HG03521 (cell line): ENCODE measurements at regions not wholly inside any gene's neighbourhood (a gene's known extent, or its start where the extent isn't known, plus 50 kb on each side); places are given as distances from the start of the nearest gene placed in this dataset.
"Not testable (repeated sequence)": the region's sequence is repeated elsewhere in the genome, so short reads cannot be mapped to it uniquely, and the experiment has no call there.

Experiments used
- ATAC-seq: cut with Tn5 transposase; IDR thresholded peaks from one replicate; pipeline ENCODE4 v1.9.1; 2021; ENCODE audit warnings: mild to moderate bottlenecking, moderate library complexity; ENCODE audit not compliant: unreplicated experiment

DNA sequence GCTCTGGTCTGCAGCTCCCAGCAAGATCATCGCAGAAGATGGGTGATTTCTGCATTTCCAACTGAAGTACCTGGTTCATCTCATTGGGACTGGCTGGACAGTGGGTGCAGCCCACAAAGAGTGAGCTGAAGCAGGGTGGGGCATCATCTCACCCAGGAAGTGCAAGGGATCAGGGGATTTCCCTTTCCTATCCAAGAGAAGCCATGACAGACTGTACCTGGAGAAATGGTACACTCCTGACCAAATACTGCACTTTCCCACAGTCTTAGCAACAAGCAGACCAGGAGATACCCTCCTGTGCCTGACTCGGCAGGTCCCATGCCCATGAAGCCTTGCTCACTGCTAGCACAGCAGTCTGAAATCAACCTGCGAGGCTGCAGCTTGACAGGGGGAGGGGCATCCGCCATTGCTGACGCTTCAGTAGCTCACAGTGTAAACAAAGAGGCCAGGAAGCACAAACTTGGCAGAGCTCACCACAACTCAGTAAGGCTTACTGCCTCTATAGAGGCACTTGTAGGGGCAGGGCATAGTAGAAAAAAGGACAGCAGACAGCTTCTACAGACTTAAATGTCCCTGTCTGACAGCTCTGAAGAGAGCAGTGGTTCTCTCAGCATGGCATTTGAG, 60.5 kb downstream of the AREG start:
- ATAC-seq: not testable (repeated sequence)

DNA sequence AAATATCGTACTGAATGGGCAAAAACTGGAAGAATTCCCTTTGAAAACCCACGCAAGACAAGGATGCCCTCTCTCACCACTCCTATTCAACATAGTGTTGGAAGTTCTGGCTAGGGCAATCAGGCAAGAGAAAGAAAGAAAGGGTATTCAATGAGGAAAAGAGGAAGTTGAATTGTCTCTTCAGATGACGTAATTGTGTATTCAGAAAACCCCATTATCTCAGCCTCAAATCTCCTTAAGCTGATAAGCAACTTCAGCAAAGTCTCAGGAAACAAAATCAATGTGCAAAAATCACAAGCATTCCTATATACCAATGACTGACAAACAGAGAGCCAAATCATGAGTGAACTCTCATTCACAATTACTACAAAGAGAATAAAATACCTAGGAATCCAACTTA, 64.4 kb downstream of the AREG start:
- not testable (repeated sequence) for ATAC-seq

DNA sequence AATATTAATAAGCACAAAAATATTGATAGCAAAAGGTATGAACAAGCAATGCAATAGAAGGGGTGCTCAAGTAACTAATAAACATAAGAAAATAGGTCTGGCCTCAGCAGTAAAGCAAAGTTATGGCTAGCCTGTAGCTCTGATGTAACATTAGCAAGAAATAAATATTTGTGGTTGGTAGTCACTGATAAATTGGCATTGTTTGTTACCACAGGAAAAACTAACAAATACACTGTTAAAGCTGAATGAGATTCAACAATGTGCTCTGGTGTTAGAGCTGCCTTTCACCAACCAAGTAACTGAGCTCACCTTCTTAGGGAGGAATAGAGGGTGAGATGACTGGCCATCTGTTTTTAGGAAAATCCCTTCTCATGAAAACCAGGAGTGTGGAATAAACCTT, 71.4 kb downstream of the AREG start:
- ATAC-seq: no peak

DNA sequence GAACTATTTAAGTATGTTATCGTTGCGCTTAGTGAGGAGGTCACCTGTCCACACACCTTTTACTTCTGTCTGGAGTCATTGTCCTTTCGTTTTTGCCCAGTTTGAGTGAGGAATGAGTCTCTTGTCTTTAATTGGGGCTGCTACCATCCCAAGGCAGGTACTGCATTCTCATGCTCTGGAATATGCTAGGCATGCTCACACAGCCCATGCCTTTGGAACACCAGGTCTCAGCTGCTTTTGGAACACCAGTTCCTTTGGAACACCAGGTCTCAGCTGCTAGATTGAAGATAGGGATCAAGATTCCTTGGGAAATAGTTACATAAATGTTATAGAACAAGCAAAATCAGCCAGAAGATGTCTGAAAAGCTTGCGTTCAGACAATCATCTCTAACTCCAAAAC, 73.1 kb downstream of the AREG start:
- ATAC-seq: no peak

DNA sequence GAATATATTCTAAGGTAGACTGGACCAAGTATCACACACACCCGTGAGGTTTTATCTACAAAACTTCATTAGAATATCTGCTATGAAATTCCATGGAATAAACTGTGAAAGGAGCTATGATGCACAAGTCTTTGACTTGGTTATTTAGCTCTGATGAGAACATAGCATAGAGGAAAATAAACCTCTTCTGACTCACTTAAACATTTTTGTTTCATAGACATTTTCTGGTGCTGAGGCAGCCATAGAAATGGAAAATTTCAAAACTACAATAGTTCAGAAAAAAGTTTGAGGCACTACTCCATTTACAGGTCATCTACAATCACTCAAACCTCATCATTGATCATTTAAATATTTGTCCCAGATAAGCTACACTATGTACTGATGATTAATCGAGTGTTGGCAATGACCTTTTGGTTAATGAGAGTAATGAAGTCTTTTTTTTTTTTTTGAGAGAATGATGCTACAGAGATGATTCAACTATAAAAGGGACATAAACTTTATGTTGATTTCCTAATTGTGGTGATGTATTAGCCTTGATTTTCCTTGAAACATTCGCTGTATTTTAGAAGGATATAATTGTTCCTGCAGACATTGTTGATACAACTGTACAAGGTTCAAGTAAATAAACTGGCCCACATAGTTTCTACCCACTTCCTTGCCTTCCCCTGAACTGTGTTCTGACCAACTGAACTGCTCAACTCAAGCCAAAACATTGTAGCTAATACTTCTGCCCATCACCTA, 77.5 kb downstream of the AREG start:
- ATAC-seq: no peak

DNA sequence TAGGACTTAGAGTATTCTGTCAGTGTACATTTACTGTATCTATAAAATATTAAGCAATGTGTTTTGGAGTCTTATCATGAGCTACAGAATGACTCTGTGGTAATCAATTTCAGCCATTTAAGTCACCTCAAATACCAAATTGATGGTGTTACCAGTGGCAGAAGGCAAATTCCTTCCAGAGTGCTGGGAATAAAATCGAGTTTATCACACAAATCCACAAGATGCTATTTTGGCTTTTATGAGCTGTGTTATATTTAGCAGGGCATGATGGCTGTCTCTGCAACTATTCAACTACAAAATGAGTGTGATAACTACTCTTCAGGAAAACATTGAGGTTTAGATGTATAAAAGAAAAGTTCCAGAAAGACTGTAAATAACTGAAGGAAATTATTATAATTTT, 78.2 kb downstream of the AREG start:
- no peak for ATAC-seq

DNA sequence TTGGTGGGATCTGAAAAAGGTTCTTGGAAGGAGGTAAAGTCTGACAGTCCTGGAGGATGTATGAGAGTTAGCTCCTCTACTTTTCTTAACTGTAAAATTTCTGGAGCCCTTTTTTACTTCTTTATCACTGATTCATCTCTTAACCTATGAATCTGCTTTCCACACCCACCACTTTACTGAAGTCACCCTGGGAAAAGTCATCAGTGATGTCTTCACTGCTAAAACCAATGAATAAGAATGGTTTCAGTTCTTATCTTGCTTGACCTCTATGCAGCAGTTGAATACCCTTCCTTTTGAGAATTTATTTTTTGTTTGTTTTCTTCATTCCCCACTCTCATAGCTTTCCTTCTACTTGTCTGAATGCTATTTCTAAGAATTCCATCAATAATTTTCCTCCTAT, 80.0 kb downstream of the AREG start:
- no peak for ATAC-seq

DNA sequence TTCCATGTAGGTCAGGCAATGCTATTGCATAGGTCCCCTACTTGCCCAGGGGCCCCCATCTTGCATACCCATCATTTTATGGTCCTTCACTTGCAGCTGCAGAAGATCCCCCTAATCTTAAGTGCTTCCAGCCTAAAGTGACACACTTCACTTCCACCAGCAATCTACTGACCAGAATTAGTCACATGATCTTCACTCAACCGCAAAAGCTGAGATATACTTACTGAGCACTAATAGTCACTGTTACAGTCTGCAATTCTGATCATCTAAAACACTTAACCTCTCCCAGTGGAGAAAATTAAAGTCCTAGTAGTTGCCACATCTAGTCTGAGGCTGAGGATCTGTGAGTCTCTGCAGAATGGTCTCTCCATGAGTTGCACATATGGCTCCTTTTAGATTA, 82.1 kb downstream of the AREG start:
- ATAC-seq: no peak

DNA sequence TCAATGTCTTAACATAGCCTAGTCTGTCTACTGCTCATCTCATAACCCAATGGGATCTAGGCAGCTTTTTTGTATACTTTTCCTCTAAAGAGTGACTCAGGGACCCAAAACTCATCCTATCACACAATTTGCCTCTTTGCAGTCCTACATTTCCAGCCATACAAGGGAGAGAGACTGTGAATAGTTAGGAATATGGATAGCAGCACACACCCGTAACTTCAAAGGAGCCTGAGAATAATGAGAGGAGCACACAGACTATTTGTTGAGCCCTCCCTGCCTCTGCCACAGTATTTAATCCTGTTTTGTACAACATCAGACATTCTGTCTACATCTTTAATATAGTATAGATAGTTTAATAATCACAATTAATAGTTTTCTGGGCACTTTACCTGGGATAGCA, 83.2 kb downstream of the AREG start:
- ATAC-seq: no peak

DNA sequence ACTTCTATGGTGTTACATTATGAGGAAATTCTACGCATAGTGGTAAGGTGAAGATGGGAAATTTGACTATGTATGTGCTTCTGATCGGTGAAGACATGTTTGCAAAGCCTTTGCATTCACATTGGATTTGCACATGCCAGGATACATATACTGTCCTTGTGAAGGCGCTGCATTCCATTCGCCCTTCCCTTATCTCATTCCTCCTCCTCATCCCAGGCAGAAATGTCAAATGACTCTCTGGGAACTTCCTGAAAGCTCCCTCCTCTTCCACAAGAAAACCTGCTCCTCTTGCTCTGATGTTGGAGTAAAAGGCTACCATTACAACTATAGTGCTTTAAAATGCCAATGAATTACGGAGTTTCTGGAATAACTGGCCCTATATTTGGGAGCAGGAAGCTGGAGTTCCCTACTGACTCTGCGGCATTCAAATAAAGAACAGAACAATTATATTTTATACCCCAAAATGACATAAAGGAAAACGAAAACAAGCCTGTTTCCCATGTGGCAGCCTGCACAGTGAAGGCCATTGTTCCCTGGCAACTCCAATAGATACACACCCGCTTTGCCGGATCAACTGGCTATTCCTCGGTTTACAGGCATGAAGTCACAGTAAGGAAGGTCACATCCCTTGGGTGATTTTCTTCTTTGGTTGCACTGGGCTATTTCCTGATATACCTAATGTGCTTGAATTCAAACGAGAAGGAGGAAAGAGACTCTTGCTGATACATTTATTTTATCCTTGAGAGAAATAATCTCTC, 84.5 kb downstream of the AREG start:
- no peak for ATAC-seq

DNA sequence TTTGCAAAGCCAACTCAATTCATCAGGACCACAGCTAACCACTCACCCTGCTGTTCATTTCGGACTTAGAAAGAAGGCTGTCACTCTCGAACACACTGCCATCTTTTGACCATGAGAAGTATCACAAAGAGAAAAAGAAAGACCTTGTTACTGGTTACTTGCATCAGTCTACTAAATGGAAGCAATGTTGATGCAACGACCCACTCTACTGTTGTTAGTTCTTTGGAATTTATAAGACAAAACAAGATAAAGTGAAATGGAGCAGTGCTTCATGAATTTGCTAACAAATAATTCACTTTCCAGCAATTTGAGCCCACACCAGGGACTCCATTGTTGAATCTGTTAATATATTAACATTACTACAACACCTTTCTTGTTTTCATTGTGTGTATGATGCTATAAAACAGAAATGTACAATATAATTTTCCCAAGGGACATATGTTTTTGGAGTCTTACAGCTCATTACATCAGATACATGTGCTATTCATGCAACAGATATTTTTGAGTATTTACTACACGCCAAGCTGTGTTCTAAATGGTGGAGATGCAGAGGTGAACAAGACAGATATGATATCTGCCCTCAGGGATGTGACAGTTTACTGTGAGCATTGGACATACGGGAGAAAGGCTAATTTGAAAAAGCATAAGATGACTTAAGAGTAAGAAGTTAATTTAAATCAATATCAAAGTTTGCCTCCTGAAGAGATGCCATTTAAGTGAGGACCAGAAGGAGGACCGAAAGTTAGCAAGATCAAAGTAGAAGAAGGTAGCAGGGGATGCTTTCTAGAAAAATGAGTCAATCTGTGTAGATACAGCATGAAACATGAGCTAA, 87.2 kb downstream of the AREG start:
- peak; percentile 80 for ATAC-seq

DNA sequence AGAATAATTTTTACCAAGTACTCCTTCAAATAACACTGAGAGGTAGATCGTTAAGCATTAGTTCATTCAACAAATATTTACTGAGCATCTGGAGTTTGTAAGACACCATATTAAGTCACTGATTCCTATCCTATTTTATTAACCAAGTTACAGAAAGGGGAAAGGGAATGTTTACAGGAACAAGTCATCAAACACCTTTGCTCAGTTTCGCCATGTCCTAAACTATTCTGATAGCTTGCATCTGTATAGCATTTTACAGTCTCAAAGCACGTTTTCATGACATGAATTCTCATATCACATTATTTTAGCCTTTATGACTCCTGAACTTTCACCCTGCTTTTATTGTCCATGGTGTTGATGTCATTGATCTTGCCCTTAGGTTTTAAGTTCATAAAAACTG, 89.2 kb downstream of the AREG start:
- no peak for ATAC-seq

DNA sequence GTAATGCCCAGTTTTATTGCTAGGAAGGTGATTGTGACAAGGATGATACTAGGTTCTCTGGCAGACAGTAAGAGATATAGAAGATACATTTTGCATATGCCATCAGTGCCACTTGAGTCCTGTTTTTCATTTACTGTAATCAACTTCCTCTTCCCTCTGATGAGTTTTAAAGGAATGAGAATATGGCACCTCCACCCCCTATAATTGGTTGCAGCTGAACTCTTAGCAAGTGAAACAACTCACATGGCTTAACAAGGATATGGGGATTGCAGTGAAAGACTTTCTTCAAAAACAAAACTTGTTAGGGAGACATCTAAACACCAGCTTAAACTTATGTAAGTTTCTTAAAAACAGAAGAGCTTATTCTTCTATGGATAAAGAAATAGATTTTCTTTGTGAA, 90.0 kb downstream of the AREG start:
- no peak for ATAC-seq

DNA sequence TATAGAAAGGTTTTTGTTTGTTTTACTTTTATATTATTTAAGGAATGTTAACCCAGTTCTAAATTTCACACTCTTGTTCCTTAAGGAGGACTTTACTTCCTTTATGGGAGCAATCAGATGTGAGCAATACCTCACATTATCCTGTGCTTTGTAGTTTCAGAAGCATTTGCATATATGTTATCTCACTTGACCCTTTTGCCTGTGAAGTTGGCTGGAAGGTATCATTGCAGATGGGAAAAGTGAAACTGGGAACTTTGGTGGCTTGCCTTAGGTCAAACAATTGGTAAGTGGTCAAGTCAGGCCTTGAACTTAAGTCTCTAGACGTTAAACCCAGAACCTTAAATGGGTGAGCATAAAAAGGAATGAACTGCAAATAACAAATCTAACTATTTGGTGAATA, 90.6 kb downstream of the AREG start:
- no peak for ATAC-seq

DNA sequence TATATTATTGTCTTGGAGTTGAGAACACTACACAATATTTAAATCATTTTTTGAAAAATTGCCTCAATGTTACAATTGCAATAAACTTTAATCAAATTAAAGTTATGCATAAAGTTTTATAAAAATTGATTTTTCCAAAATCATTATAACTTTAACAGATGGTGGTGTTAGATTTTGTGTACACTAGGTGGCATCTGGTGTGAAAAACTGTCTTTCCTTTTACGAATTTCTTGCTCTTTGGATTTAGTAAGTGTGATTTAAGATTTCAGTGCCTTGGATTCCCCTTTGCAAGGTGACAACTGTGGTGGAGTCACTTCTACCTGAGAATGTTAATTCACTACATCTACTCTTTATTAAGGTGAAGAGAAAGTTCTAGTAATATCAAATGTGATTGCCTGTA, 91.6 kb downstream of the AREG start:
- no peak for ATAC-seq

DNA sequence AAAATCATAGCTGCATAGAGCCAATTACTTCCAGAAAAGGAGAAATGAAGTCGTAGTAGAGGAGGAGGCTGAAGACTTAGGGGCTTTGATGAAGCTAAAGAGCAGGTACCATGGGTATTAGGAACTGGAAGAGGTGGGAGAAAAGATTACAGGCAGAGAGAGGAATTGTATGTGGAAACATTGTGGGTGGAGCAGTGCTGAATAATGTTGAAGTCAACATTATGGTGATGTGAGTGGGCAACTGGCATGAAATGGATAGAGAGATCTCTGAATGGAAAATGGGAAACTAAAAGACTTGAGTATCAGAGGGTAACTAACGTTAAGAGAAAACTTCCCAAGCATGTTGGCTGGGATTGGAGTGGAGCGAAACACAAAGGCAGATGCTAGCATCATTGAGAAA, 92.5 kb downstream of the AREG start:
- ATAC-seq: no peak

DNA sequence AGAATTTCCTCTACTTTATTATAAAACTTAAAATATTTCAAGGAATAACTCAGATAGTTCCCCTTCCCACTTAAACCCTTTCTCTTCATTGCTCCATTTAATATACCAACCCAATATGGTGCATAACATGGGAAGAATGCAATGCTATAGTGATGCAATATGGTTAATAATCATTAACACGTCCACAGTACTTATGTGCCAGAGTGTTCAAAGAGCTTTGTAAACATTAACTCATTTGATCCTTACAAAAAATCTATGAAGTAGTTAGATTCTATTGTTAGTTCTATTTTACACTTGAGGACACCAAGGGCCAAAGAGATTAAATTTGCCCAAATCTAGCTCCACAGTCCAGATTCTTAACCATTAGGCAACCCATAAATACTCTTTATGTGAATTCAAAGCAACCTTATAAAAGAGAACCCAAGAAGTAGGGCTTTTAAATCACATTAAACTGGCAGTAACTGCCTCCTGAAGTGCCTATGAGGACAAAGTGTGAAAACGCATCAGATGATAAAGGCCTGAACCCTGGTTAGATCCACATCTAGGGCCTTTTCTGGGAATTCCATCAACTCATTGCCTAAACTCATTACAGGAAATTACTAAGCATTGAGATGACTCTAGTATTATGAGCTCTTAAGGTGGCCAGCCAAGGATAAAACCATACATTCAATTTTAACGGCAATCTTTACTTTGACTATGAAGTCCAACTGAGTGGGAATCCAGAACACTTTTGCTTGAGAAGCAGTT, 94.3 kb downstream of the AREG start:
- no peak for ATAC-seq

DNA sequence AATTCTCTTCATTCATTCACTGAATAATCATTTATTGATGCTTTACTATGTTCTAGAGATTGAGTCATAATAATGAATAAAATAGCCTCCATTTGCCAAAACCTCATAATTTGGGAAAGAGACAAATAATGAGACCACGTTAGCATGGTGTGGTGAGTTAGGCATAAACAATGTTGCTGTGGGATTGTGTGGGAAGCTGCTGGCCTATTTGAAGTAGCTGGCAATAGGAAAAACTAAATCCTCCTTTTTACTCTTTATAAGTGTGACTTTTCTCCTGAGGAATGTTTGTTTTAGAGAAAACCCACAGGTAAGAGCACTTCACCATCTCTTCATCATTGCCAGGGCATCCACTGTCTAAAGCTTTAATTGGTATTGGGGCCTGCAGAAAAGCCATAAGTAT, 95.3 kb downstream of the AREG start:
- no peak for ATAC-seq

DNA sequence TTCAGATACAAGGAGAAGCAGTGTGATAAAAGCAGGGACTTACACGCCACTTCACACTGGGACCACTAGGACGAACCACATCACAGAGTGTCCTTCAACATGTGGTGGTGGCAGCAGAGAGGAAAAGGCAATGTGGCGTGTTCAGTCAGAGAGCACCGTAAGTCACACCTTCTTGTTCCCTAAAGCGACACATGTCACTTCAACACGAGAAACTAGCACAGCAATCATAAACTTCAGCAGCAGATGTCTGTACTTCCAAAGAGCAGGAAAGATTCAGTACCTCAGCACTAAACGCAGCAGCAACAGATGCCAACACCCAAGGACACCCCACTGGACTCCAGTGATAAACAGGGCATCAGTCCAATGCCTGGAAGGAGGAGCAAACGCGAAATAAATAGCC, 96.7 kb downstream of the AREG start:
- no peak for ATAC-seq

DNA sequence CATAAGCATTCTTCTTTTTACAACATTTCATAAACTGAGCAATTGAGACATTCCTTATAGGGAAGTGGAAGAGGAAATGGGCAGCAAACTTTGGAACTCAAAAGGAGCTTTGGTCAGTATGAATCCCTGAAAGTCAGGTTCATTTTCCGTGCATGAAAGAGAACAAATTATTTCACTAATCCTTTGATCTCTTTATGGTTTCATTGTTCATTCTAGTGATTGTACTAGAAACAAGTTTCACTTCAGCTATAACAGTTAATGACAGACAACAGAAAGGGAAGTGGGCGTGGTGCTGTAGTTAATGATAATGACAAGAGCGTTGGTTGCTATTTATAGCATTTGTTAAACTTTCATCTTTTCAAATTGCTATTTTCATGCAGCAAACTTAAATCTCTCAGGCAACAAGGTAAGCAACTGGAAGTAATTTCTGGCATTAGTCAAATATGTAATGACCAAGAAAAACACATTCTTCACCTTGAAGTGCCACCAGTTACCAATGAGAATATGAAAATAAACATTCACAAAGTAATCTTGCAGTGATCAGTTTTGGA, 98.4 kb downstream of the AREG start:
- peak; percentile 80 for ATAC-seq
